ENCODE measurements at regions not wholly inside any gene's neighbourhood (a gene's known extent, or its start where the extent isn't known, plus 50 kb on each side); places are given as distances from the start of the nearest gene placed in this dataset.

- in situ Hi-C loops (cut with HindIII; ENCODE audit: low pct_ligation_motif_present, low sequenced_read_pairs), result no loop called here
Observed at GRCh38 chr7:63087575-63088190, 911.0 kb upstream of the ZNF722 start.

GRCh38 chr7:63092951-63093350 is 905.7 kb upstream of the ZNF722 start:
- H3K27me3 ChIP-seq (replicated peaks), result no peaks in the 10 kb centered on the region
- no peak for TF ChIP-seq CTCF (IDR thresholded peaks at IDR 0.05; ENCODE audit: low read depth, low read length, missing control alignments)
- DNase-seq, result no peak
- H3K27ac ChIP-seq, result no peak overlapping the region
- no peaks in the 10 kb centered on the region for H3K36me3 ChIP-seq (replicated peaks)
- no peak overlapping the region for H3K4me3 ChIP-seq (ENCODE audit: low read depth, low read length)
- in situ Hi-C loops (cut with HindIII; ENCODE audit: low pct_ligation_motif_present, low sequenced_read_pairs), result no loop called here

More at GRCh38 chr7:63087575-63088190, 911.0 kb upstream of the ZNF722 start:
- no peaks in the 10 kb centered on the region for H3K36me3 ChIP-seq (replicated peaks)
- H3K27me3 ChIP-seq (replicated peaks), result no peaks in the 10 kb centered on the region
- no peak for DNase-seq
- H3K27ac ChIP-seq, result no peak overlapping the region
- H3K4me3 ChIP-seq (ENCODE audit: low read depth, low read length), result no peak overlapping the region
- no peak for TF ChIP-seq CTCF (IDR thresholded peaks at IDR 0.05; ENCODE audit: low read depth, low read length, missing control alignments)

GRCh38 chr7:63093481-63093880 is 905.2 kb upstream of the ZNF722 start:
- TF ChIP-seq CTCF (IDR thresholded peaks at IDR 0.05; ENCODE audit: low read depth, low read length, missing control alignments), result no peak
- in situ Hi-C loops (cut with HindIII; ENCODE audit: low pct_ligation_motif_present, low sequenced_read_pairs), result no loop called here
- Histone ChIP-seq H3K36me3 (replicated peaks) (no peaks in the 10 kb centered on the region), H3K27me3 (replicated peaks) (no peaks in the 10 kb centered on the region), H3K27ac (no peak overlapping the region), H3K4me3 (ENCODE audit: low read depth, low read length) (no peak overlapping the region)
- no peak for DNase-seq

- Histone ChIP-seq H3K4me3 (ENCODE audit: low read depth, low read length) (no peak overlapping the region), H3K27me3 (replicated peaks) (no peaks in the 10 kb centered on the region), H3K36me3 (replicated peaks) (no peaks in the 10 kb centered on the region), H3K27ac (no peak overlapping the region)
- DNase-seq, result no peak
- no peak for TF ChIP-seq CTCF (IDR thresholded peaks at IDR 0.05; ENCODE audit: low read depth, low read length, missing control alignments)
- in situ Hi-C loops (cut with HindIII; ENCODE audit: low pct_ligation_motif_present, low sequenced_read_pairs), result no loop called here
Observed at GRCh38 chr7:63096141-63096540, 902.5 kb upstream of the ZNF722 start.

GRCh38 chr7:63104666-63105065 is 894.0 kb upstream of the ZNF722 start:
- H3K36me3 ChIP-seq (replicated peaks), result no peaks in the 10 kb centered on the region
- H3K4me3 ChIP-seq (ENCODE audit: low read depth, low read length), result no peak overlapping the region
- no peaks in the 10 kb centered on the region for H3K27me3 ChIP-seq (replicated peaks)
- in situ Hi-C loops (cut with HindIII; ENCODE audit: low pct_ligation_motif_present, low sequenced_read_pairs), result no loop called here
- TF ChIP-seq CTCF (IDR thresholded peaks at IDR 0.05; ENCODE audit: low read depth, low read length, missing control alignments), result no peak
- no peak for DNase-seq
- H3K27ac ChIP-seq, result no peak overlapping the region

- in situ Hi-C loops (cut with HindIII; ENCODE audit: low pct_ligation_motif_present, low sequenced_read_pairs), result no loop called here
- no peak for DNase-seq
- H3K4me3 ChIP-seq (ENCODE audit: low read depth, low read length), result no peak overlapping the region
- no peaks in the 10 kb centered on the region for H3K27me3 ChIP-seq (replicated peaks)
- TF ChIP-seq CTCF (IDR thresholded peaks at IDR 0.05; ENCODE audit: low read depth, low read length, missing control alignments), result no peak
- no peak overlapping the region for H3K27ac ChIP-seq
- no peaks in the 10 kb centered on the region for H3K36me3 ChIP-seq (replicated peaks)
Observed at GRCh38 chr7:63105978-63106377, 892.7 kb upstream of the ZNF722 start.

Data from brain microvascular endothelial cell (primary cell).